ENCODE measurements at regions not wholly inside any gene's neighbourhood (a gene's known extent, or its start where the extent isn't known, plus 50 kb on each side); places are given as distances from the start of the nearest gene placed in this dataset.

- no peaks in the 10 kb centered on the region for H3K4me1 Mint-ChIP-seq
- H3K4me2 ChIP-seq (ENCODE audit: insufficient read depth, insufficient read length, low read length), result no peak overlapping the region
- no peaks in the 10 kb centered on the region for H4K20me1 ChIP-seq (ENCODE audit: control insufficient read depth, insufficient read depth, insufficient read length)
- H3K27me3 Mint-ChIP-seq (ENCODE audit: low read depth), result no peaks in the 10 kb centered on the region
- no peaks in the 10 kb centered on the region for H3K9me3 ChIP-seq (ENCODE audit: control insufficient read depth, low read depth, low read length)
- no peak overlapping the region for H2BK120ac ChIP-seq (ENCODE audit: low read depth, low read length, poor library complexity, severe bottlenecking)
- no peak for DNase-seq
- H3K4me3 Mint-ChIP-seq, result no peak overlapping the region
- H3K9me3 Mint-ChIP-seq, result no peaks in the 10 kb centered on the region
- no peak overlapping the region for H3K56ac ChIP-seq (ENCODE audit: insufficient read length, low read depth, low read length)
- H3K14ac ChIP-seq (ENCODE audit: insufficient read depth, low read length), result no peak overlapping the region
- H2BK5ac ChIP-seq (ENCODE audit: insufficient read length, low read length), result no peak overlapping the region
- no peak overlapping the region for H2AK5ac ChIP-seq (ENCODE audit: insufficient read length, low read length)
- H3K23ac ChIP-seq (ENCODE audit: insufficient read length, low read depth, low read length), result no peak overlapping the region
- TF ChIP-seq, protein P1, sequence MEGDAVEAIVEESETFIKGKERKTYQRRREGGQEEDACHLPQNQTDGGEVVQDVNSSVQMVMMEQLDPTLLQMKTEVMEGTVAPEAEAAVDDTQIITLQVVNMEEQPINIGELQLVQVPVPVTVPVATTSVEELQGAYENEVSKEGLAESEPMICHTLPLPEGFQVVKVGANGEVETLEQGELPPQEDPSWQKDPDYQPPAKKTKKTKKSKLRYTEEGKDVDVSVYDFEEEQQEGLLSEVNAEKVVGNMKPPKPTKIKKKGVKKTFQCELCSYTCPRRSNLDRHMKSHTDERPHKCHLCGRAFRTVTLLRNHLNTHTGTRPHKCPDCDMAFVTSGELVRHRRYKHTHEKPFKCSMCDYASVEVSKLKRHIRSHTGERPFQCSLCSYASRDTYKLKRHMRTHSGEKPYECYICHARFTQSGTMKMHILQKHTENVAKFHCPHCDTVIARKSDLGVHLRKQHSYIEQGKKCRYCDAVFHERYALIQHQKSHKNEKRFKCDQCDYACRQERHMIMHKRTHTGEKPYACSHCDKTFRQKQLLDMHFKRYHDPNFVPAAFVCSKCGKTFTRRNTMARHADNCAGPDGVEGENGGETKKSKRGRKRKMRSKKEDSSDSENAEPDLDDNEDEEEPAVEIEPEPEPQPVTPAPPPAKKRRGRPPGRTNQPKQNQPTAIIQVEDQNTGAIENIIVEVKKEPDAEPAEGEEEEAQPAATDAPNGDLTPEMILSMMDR (conservative IDR thresholded peaks at IDR 0.05), result no peak
- no peaks in the 10 kb centered on the region for H3K23me2 ChIP-seq (ENCODE audit: insufficient read length, low read depth, low read length, poor library complexity, severe bottlenecking)
- no peak overlapping the region for H2AFZ ChIP-seq (ENCODE audit: low read length)
- no peaks in the 10 kb centered on the region for H3K4me1 ChIP-seq (ENCODE audit: insufficient read depth, low read length)
- no peaks in the 10 kb centered on the region for H3K36me3 Mint-ChIP-seq (ENCODE audit: insufficient read depth in 1 of 3, low read depth in 3 of 3)
- H3K27ac Mint-ChIP-seq, result no peak overlapping the region
- H4K5ac ChIP-seq (ENCODE audit: insufficient read length, low read depth, low read length), result no peak overlapping the region
- H2BK20ac ChIP-seq (ENCODE audit: low read depth, low read length, poor library complexity, severe bottlenecking), result no peak overlapping the region
- no peak overlapping the region for H3K27ac ChIP-seq (ENCODE audit: insufficient read length, low read depth, low read length)
- H3K79me2 ChIP-seq (ENCODE audit: insufficient read depth, low read length), result no peaks in the 10 kb centered on the region
- no peak overlapping the region for H3K18ac ChIP-seq (ENCODE audit: insufficient read length, low read depth, low read length)
- H3K4ac ChIP-seq (ENCODE audit: low read depth, low read length), result no peak overlapping the region
- no CpG with 5 or more reads among the region's 6 CpGs for WGBS (ENCODE audit: extremely low coverage, insufficient read length, low lambda C conversion rate)
- no peak overlapping the region for H4K8ac ChIP-seq (replicated peaks; ENCODE audit: insufficient read length, low read depth, low read length)
- H3K9ac ChIP-seq (ENCODE audit: extremely low read depth, insufficient read length, low read length), result no peak overlapping the region
- no peaks in the 10 kb centered on the region for H3K79me1 ChIP-seq (ENCODE audit: insufficient read depth, low read depth, low read length, poor library complexity, severe bottlenecking)
- H4K91ac ChIP-seq (ENCODE audit: insufficient read length, low read depth, low read length), result no peak overlapping the region
- H2BK15ac ChIP-seq (ENCODE audit: low read depth, low read length), result no peak overlapping the region
- no peak overlapping the region for H3T11ph ChIP-seq (ENCODE audit: low read length)
- H2BK12ac ChIP-seq (ENCODE audit: insufficient read length, low read depth, low read length), result no peak overlapping the region
- H3K27me3 ChIP-seq (ENCODE audit: insufficient read depth, low read length), result no peaks in the 10 kb centered on the region
Observed at GRCh38 chr4:20050768-20051167, 200.9 kb upstream of the SLIT2 start.
